Panc1 (cell line): ENCODE measurements at regions not wholly inside any gene's neighbourhood (a gene's known extent, or its start where the extent isn't known, plus 50 kb on each side); places are given as distances from the start of the nearest gene placed in this dataset.

Source experiments
- ATAC-seq: fragments of 200-7000 bp; cut with Tn5 transposase; 2 replicates; pipeline ENCODE4 v1.9.1; 2020; ENCODE audit warnings: mild to moderate bottlenecking, moderate library complexity
- BruUV-seq: library from RNA; stranded (reverse); fragments of 400-500 nt; replicated peaks from 2 replicates; lab custom pipeline; 2021; lab: Mats Ljungman, UMichigan
- CTCF ChIA-PET: fragments of 300-600 bp; sonication (Branson Sonifier 250); formaldehyde crosslinking; loops from one replicate; lab custom pipeline; 2022; ENCODE audit warnings: antibody characterized with exemption; lab: Charles Lee
- POLR2A ChIA-PET: fragments of 300-600 bp; sonication (Branson Sonifier 250); formaldehyde crosslinking; loops from one replicate; lab custom pipeline; 2022; ENCODE audit warnings: antibody characterized with exemption; lab: Charles Lee
- DNase-seq: peaks from one replicate; pipeline ENCODE4 v3.0.0-alpha.2; 2010; ENCODE audit warnings: low read depth, low spot score
- H3K27ac ChIP-seq: 2 replicates; pipeline ENCODE4 v1.5.1; 2011; ENCODE audit warnings: mild to moderate bottlenecking, low read length, inconsistent platforms
- H3K27me3 ChIP-seq: fragments of 200-500 bp; sonication (Bioruptor generic); 2 replicates; pipeline ENCODE4 v1.6.0; 2014; ENCODE audit warnings: low read length, inconsistent platforms; ENCODE audit not compliant: control insufficient read depth, insufficient read depth
- H3K36me3 ChIP-seq: fragments of 200-500 bp; sonication (Bioruptor generic); 2 replicates; pipeline ENCODE4 v1.5.1; 2014; ENCODE audit warnings: inconsistent platforms, mild to moderate bottlenecking, low read length, moderate library complexity; ENCODE audit not compliant: control insufficient read depth, insufficient read depth
- H3K4me1 ChIP-seq: 2 replicates; pipeline ENCODE4 v1.5.1; 2011; ENCODE audit warnings: inconsistent platforms, mild to moderate bottlenecking, low read length, moderate library complexity; ENCODE audit not compliant: control insufficient read depth, insufficient read depth
- H3K4me3 ChIP-seq, 2 experiments: 2 replicates each; pipeline ENCODE4 v1.5.1; 2011 to 2012; ENCODE audit warnings: low read depth in 2 of 2, low read length in 2 of 2, mild to moderate bottlenecking in 2 of 2, inconsistent platforms in 1 of 2, moderate library complexity in 1 of 2
- H3K9me3 ChIP-seq: fragments of 200-500 bp; sonication (Bioruptor generic); 2 replicates; pipeline ENCODE4 v1.5.1; 2014; ENCODE audit warnings: low read depth, mild to moderate bottlenecking, inconsistent platforms, low read length, moderate library complexity; ENCODE audit not compliant: control insufficient read depth, insufficient read depth
- CTCF ChIP-seq: fragments of 450-650 bp; IDR thresholded peaks from 2 replicates; pipeline ENCODE4 v1.5.1; 2017; ENCODE audit warnings: mild to moderate bottlenecking
- POLR2AphosphoS5 ChIP-seq: IDR thresholded peaks from 2 replicates; pipeline ENCODE4 v1.6.1; 2012; ENCODE audit warnings: mild to moderate bottlenecking, low read depth, low read length, moderate library complexity
- REST ChIP-seq, 2 experiments: IDR thresholded peaks; 2 replicates each; pipeline ENCODE4 v1.6.1; 2011 to 2012; ENCODE audit warnings: low read depth in 2 of 2, control low read depth in 1 of 2, low read length in 1 of 2, mild to moderate bottlenecking in 1 of 2, moderate library complexity in 1 of 2; ENCODE audit not compliant: insufficient read depth in 1 of 2
- SIN3A ChIP-seq: IDR thresholded peaks from 2 replicates; pipeline ENCODE4 v1.6.1; 2012; ENCODE audit warnings: low read depth, mild to moderate bottlenecking, low read length, moderate library complexity, borderline replicate concordance; ENCODE audit not compliant: insufficient read depth
- TCF7L2 ChIP-seq: IDR thresholded peaks from 2 replicates; pipeline ENCODE4 v1.6.1; 2011; ENCODE audit warnings: mild to moderate bottlenecking, low read depth, low read length, inconsistent platforms
- in situ Hi-C: cut with HindIII; loops from 2 replicates; pipeline ENCODE4 v1.10.0; 2016; ENCODE audit warnings: low sequenced_read_pairs, low pct_unique_long_range_greater_than_20kb
- intact Hi-C: fragments of 100-400 bp; cut with micrococcal nuclease; formaldehyde crosslinking; loops from one replicate; pipeline ENCODE4 v1.10.0; 2022; ENCODE audit not compliant: unreplicated experiment

GRCh38 chr6:163850874-163851273 is 436.4 kb downstream of the QKI start:
- ATAC-seq (no peak), DNase-seq (no peak)
- ChIA-PET CTCF (no interaction called here), POLR2A (no interaction called here)
- Histone ChIP-seq H3K4me3 (no peak overlapping the region), H3K4me1 (no peaks in the 10 kb centered on the region), H3K27me3 (no peaks in the 10 kb centered on the region), H3K9me3 (no peaks in the 10 kb centered on the region; the same call in 1 of the 2 replicates), H3K36me3 (no peaks in the 10 kb centered on the region), H3K27ac (no peak overlapping the region)
- BruUV-seq: no TSS peak
- intact Hi-C loops: no loop called here
- no peak for TF ChIP-seq POLR2AphosphoS5
- no peak for TF ChIP-seq TCF7L2
- TF ChIP-seq CTCF: no peak
- no peak for TF ChIP-seq REST (IDR thresholded peaks at IDR 0.05; ENCODE audit: insufficient read depth in 1 of 2, low read depth in 2 of 2, low read length in 1 of 2)
- no peak for TF ChIP-seq SIN3A
- in situ Hi-C loops: no loop called here

- H3K4me3 ChIP-seq: no peak overlapping the region
- in situ Hi-C loops (no loop called here), intact Hi-C loops (no loop called here)
- H3K4me1 ChIP-seq: no peaks in the 10 kb centered on the region
- CTCF ChIA-PET: no interaction called here
- POLR2A ChIA-PET: no interaction called here
- no peaks in the 10 kb centered on the region for H3K27me3 ChIP-seq
- no TSS peak for BruUV-seq
- TF ChIP-seq CTCF: no peak
- ATAC-seq (no peak), DNase-seq (no peak)
- no peaks in the 10 kb centered on the region; the same call in 1 of the 2 replicates for H3K9me3 ChIP-seq
- no peak overlapping the region for H3K27ac ChIP-seq
- no peaks in the 10 kb centered on the region for H3K36me3 ChIP-seq
Measured at GRCh38 chr6:163844761-163845160, 430.2 kb downstream of the QKI start.
